Esophagus squamous epithelium (tissue), 4 donors: ENCODE measurements at regions not wholly inside any gene's neighbourhood (a gene's known extent, or its start where the extent isn't known, plus 50 kb on each side); places are given as distances from the start of the nearest gene placed in this dataset.

Source experiments
- CTCF ChIP-seq, 6 experiments: fragments of 450-650 bp in 4 of 6; fragments of 200-600 bp in 2 of 6; sonication (generic) in 2 of 6; IDR thresholded peaks; one replicate each; pipeline ENCODE4 v1.5.1; 2016 to 2019; ENCODE audit warnings: antibody characterized with exemption in 6 of 6, mild to moderate bottlenecking in 4 of 6, moderate library complexity in 4 of 6
- POLR2A ChIP-seq, 4 donors: fragments of 450-650 bp; IDR thresholded peaks; one replicate each; pipeline ENCODE4 v1.6.1; 2017; ENCODE audit warnings: antibody characterized with exemption in 4 of 4, mild to moderate bottlenecking in 4 of 4, moderate library complexity in 3 of 4

DNA sequence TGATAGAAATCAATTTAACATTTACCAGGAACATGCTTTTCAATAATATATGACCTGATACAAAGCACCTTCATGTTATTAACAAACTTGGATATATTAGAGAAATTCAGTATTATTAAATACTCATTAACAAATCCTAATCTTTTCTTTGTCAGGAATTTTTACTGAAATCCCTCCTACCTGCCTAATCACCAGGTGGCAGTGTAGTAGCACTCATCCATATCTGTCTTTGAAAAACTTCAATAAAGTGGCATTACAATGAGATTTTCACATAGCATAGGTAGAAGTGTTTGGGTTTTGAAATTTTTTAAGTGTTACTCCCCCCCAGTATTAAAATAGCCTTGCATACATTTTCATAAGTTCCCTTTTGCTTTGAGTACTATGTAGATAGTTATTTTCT is 1246.6 kb upstream of the LRRN3 start:
- TF ChIP-seq CTCF (IDR thresholded peaks at IDR 0.05) = peak in 5 of 6 experiments; percentile 22 to 38 (median 26)
- TF ChIP-seq POLR2A (IDR thresholded peaks at IDR 0.05) = no peak
